Endothelial cell of umbilical vein (primary cell): ENCODE measurements at regions not wholly inside any gene's neighbourhood (a gene's known extent, or its start where the extent isn't known, plus 50 kb on each side); places are given as distances from the start of the nearest gene placed in this dataset.

ENCODE experiments used
- BruUV-seq: library from RNA; stranded (reverse); fragments of 400-500 nt; replicated peaks from 2 replicates; lab custom pipeline; 2021; lab: Mats Ljungman, UMichigan
- CTCF ChIA-PET: fragments of 300-600, 350-600 bp; sonication (Branson Sonifier 250); formaldehyde crosslinking; loops from one replicate; lab custom pipeline; 2021; ENCODE audit warnings: antibody characterized with exemption, inconsistent platforms; lab: Charles Lee
- POLR2A ChIA-PET: fragments of 300-600, 350-600 bp; sonication (Branson Sonifier 250); formaldehyde crosslinking; loops from one replicate; lab custom pipeline; 2021; ENCODE audit warnings: antibody characterized with exemption, inconsistent platforms; lab: Charles Lee
- DNase-seq: peaks from one replicate; pipeline ENCODE4 v3.0.0-alpha.2; 2011; ENCODE audit warnings: low read depth, low spot score
- FAIRE-seq: peaks from 2 replicates; lab custom pipeline; 2011; peaks lifted over from hg19 to GRCh38; lab: Jason Lieb, UNC
- H2AFZ ChIP-seq: 2 replicates; pipeline ENCODE4 v1.6.0; 2012; ENCODE audit warnings: low read depth, low read length, control low read depth, inconsistent platforms
- H3K27ac ChIP-seq: 2 replicates; pipeline ENCODE4 v1.5.1; 2011; ENCODE audit warnings: low read depth, mild to moderate bottlenecking, control low read depth, low read length, moderate library complexity; ENCODE audit not compliant: insufficient read depth
- H3K27me3 ChIP-seq, 2 experiments: 2 replicates each; pipeline versions ENCODE4 v1.6.0 to v1.6.1; 2011; ENCODE audit warnings: low read length in 2 of 2, mixed read lengths in 1 of 2; ENCODE audit not compliant: control insufficient read depth in 2 of 2, insufficient read depth in 2 of 2
- H3K36me3 ChIP-seq, 2 experiments: 2 replicates in 1 of 2; 3 replicates in 1 of 2; pipeline ENCODE4 v1.5.1; 2011; ENCODE audit warnings: low read length in 2 of 2, mild to moderate bottlenecking in 1 of 2, moderate library complexity in 1 of 2; ENCODE audit not compliant: control insufficient read depth in 2 of 2, insufficient read depth in 2 of 2; ENCODE audit errors: extremely low read depth in 1 of 2
- H3K4me1 ChIP-seq: 3 replicates; pipeline ENCODE4 v1.5.1; 2011; ENCODE audit warnings: mild to moderate bottlenecking, low read length; ENCODE audit not compliant: control insufficient read depth, insufficient read depth; ENCODE audit errors: extremely low read depth
- H3K4me2 ChIP-seq: 2 replicates; pipeline ENCODE4 v1.6.1; 2011; ENCODE audit warnings: low read length, control low read depth, mixed read lengths; ENCODE audit not compliant: insufficient read depth
- H3K4me3 ChIP-seq, 3 experiments: fragments of 200-600 bp in 1 of 3; sonication (generic), shearing (Covaris generic) in 1 of 3; replicated peaks in 1 of 3; 2 replicates each; pipeline ENCODE4 v1.5.1; 2011 to 2016; ENCODE audit warnings: control low read depth in 3 of 3, low read length in 3 of 3, mild to moderate bottlenecking in 2 of 3, inconsistent platforms in 1 of 3, low read depth in 1 of 3, moderate library complexity in 1 of 3; ENCODE audit not compliant: insufficient read depth in 1 of 3
- H3K79me2 ChIP-seq: 2 replicates; pipeline ENCODE4 v1.6.0; 2012; ENCODE audit warnings: low read length, inconsistent platforms; ENCODE audit not compliant: control insufficient read depth, insufficient read depth
- H3K9ac ChIP-seq: replicated peaks from 2 replicates; pipeline ENCODE3; 2011; ENCODE audit warnings: low read length, control low read depth; ENCODE audit not compliant: insufficient read depth; ENCODE audit errors: extremely low read depth
- H3K9me1 ChIP-seq: replicated peaks from 3 replicates; pipeline ENCODE4 v1.6.0; 2011; ENCODE audit warnings: mild to moderate bottlenecking, low read length; ENCODE audit not compliant: control insufficient read depth, insufficient read depth; ENCODE audit errors: extremely low read depth
- H3K9me3 ChIP-seq: replicated peaks from 2 replicates; pipeline ENCODE4 v1.5.1; 2012; ENCODE audit warnings: low read length, inconsistent platforms; ENCODE audit not compliant: control insufficient read depth, insufficient read depth
- H4K20me1 ChIP-seq: replicated peaks from 2 replicates; pipeline ENCODE3; 2011; ENCODE audit warnings: mild to moderate bottlenecking, low read length; ENCODE audit not compliant: control insufficient read depth, insufficient read depth; ENCODE audit errors: extremely low read depth
- EZH2 ChIP-seq: IDR thresholded peaks from 2 replicates; pipeline ENCODE4 v1.6.1; 2012; ENCODE audit warnings: borderline replicate concordance, low read depth, mild to moderate bottlenecking, moderate library complexity, low read length, inconsistent platforms; ENCODE audit not compliant: severe bottlenecking
- FOS ChIP-seq: IDR thresholded peaks from 2 replicates; pipeline ENCODE4 v1.6.1; 2011; ENCODE audit warnings: mild to moderate bottlenecking, low read length, moderate library complexity, borderline replicate concordance; ENCODE audit not compliant: insufficient read depth
- JUN ChIP-seq: IDR thresholded peaks from 2 replicates; pipeline ENCODE4 v1.6.1; 2011; ENCODE audit warnings: borderline replicate concordance, low read depth; ENCODE audit not compliant: insufficient read length, insufficient read depth
- MYC ChIP-seq: IDR thresholded peaks from one replicate; pipeline ENCODE4 v1.6.1; 2011; ENCODE audit warnings: mild to moderate bottlenecking, low read depth, low read length
- POLR2A ChIP-seq: IDR thresholded peaks from 2 replicates; pipeline ENCODE4 v1.6.1; 2012; ENCODE audit warnings: low read depth, mild to moderate bottlenecking, control low read depth, low read length
- POLR2AphosphoS5 ChIP-seq: IDR thresholded peaks from 2 replicates; pipeline ENCODE4 v1.6.1; 2012; ENCODE audit warnings: low read depth, mild to moderate bottlenecking, control low read depth, low read length, moderate library complexity; ENCODE audit not compliant: insufficient read depth
- dilution Hi-C: fragments of 300-500 bp; cut with MboI; formaldehyde crosslinking; loops from one replicate; pipeline ENCODE4 v1.15.0; 2019; ENCODE audit warnings: low sequenced_read_pairs; ENCODE audit not compliant: extremely low pct_ligation_motif_present
- intact Hi-C: fragments of 100-400 bp; cut with micrococcal nuclease; formaldehyde crosslinking; loops from one replicate; pipeline ENCODE4 v1.10.0; 2022
- TF ChIP-seq, protein P1 (sequence below), 2 donors: IDR thresholded peaks; 1 replicate in 1 of 2; 2 replicates in 1 of 2; pipeline ENCODE4 v1.5.1; 2011; ENCODE audit warnings: low read length in 2 of 2, mild to moderate bottlenecking in 2 of 2, moderate library complexity in 2 of 2, control low read depth in 1 of 2, inconsistent platforms in 1 of 2, low read depth in 1 of 2; ENCODE audit not compliant: insufficient read depth in 1 of 2; ENCODE audit errors: extremely low read depth in 1 of 2
- TF ChIP-seq, protein P2 (sequence below): IDR thresholded peaks from 2 replicates; pipeline ENCODE4 v1.6.1; 2011; ENCODE audit not compliant: insufficient read depth, insufficient read length

DNA sequence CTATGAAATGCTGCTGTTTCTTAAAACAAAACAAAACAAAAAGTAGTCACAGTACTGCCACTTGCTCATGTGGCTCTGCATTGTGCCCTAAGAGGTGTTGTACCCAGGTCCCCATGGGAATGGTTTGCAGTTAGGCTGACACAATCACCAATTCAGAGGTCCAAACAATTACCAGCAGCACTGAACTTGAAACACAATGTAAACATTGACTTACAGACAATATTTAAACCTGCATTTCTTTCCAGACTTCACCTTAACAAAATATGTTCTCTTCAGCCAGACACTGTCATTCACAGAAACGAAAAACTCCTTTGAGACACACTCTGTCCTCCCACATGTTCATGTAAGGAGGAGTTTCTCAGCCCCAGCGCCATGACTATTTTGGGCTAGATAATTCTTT is 206.8 kb upstream of the ARG1 start:
- CTCF ChIA-PET, result no interaction called here

More for the DNA sequence above, 206.8 kb upstream of the ARG1 start:
- dilution Hi-C loops (no loop called here), intact Hi-C loops (no loop called here)
- Histone ChIP-seq H3K4me2 (no peak overlapping the region), H3K4me3 (no peak overlapping the region), H3K9ac (no peak overlapping the region), H3K9me1 (no peaks in the 10 kb centered on the region), H3K27me3 (peaks cover 0 to 2% of the 10 kb centered on the region in 2 experiments), H2AFZ (no peak overlapping the region), H4K20me1 (no peaks in the 10 kb centered on the region), H3K79me2 (no peaks in the 10 kb centered on the region), H3K36me3 (no peaks in the 10 kb centered on the region), H3K4me1 (no peaks in the 10 kb centered on the region), H3K27ac (no peak overlapping the region), H3K9me3 (no peaks in the 10 kb centered on the region)
- no peak for DNase-seq
- no TSS peak for BruUV-seq
- POLR2A ChIA-PET, result no interaction called here
- FAIRE-seq, result no peak
- TF ChIP-seq EZH2, result no peak
- TF ChIP-seq, protein P1, sequence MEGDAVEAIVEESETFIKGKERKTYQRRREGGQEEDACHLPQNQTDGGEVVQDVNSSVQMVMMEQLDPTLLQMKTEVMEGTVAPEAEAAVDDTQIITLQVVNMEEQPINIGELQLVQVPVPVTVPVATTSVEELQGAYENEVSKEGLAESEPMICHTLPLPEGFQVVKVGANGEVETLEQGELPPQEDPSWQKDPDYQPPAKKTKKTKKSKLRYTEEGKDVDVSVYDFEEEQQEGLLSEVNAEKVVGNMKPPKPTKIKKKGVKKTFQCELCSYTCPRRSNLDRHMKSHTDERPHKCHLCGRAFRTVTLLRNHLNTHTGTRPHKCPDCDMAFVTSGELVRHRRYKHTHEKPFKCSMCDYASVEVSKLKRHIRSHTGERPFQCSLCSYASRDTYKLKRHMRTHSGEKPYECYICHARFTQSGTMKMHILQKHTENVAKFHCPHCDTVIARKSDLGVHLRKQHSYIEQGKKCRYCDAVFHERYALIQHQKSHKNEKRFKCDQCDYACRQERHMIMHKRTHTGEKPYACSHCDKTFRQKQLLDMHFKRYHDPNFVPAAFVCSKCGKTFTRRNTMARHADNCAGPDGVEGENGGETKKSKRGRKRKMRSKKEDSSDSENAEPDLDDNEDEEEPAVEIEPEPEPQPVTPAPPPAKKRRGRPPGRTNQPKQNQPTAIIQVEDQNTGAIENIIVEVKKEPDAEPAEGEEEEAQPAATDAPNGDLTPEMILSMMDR (IDR thresholded peaks at IDR 0.05; ENCODE audit: extremely low read depth in 1 of 2, insufficient read depth in 1 of 2, low read depth in 1 of 2, low read length in 2 of 2), result no peak
- TF ChIP-seq, protein P2, sequence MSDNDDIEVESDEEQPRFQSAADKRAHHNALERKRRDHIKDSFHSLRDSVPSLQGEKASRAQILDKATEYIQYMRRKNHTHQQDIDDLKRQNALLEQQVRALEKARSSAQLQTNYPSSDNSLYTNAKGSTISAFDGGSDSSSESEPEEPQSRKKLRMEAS, result no peak
- no peak for TF ChIP-seq JUN
- TF ChIP-seq POLR2A, result no peak
- TF ChIP-seq MYC, result no peak
- TF ChIP-seq FOS, result no peak
- no peak for TF ChIP-seq POLR2AphosphoS5
